HCT116 (cell line): ENCODE measurements at regions not wholly inside any gene's neighbourhood (a gene's known extent, or its start where the extent isn't known, plus 50 kb on each side); places are given as distances from the start of the nearest gene placed in this dataset.

Source experiments
- ATAC-seq: fragments of 200-7000 bp; cut with Tn5 transposase; 2 replicates; pipeline ENCODE4 v1.9.1; 2020; ENCODE audit warnings: mild to moderate bottlenecking, moderate library complexity
- BruUV-seq: library from RNA; stranded (reverse); fragments of 400-500 nt; replicated peaks from 2 replicates; lab custom pipeline; 2021; lab: Mats Ljungman, UMichigan
- CTCF ChIA-PET: fragments of 300-600 bp; sonication (Branson Sonifier 250); formaldehyde crosslinking; loops from one replicate; lab custom pipeline; 2021; ENCODE audit warnings: antibody characterized with exemption; lab: Charles Lee
- POLR2A ChIA-PET: fragments of 300-600, 350-600 bp; sonication (Branson Sonifier 250); formaldehyde crosslinking; loops from one replicate; lab custom pipeline; 2021; ENCODE audit warnings: antibody characterized with exemption; lab: Charles Lee
- RAD21 ChIA-PET, 2 experiments: fragments of 300-600 bp; sonication (Branson Sonifier 250); formaldehyde crosslinking; loops; one replicate each; lab custom pipeline; 2023; ENCODE audit warnings: low total read pairs in 2 of 2; ENCODE audit not compliant: uncharacterized antibody in 2 of 2, unreplicated experiment in 2 of 2, low non-redundant PET in 1 of 2; lab: Charles Lee
- DNase-seq: peaks from one replicate; pipeline ENCODE4 v3.0.0-alpha.2; 2010; ENCODE audit warnings: low read depth, low spot score
- H2AFZ ChIP-seq: fragments of 200-600 bp; shearing (Covaris generic), sonication (generic); 2 replicates; pipeline ENCODE4 v1.6.1; 2017; ENCODE audit warnings: low read depth, mixed run types, mixed read lengths, antibody characterized with exemption, low read length; ENCODE audit not compliant: poor library complexity, severe bottlenecking
- H3K27ac ChIP-seq: 2 replicates; pipeline ENCODE4 v1.5.1; 2012; ENCODE audit warnings: low read depth, low read length
- H3K27me3 ChIP-seq: fragments of 200-600 bp; sonication (generic); 2 replicates; pipeline ENCODE4 v1.6.1; 2016; ENCODE audit warnings: mixed run types, low read length, mixed read lengths; ENCODE audit not compliant: insufficient read depth
- H3K36me3 ChIP-seq, 2 experiments: fragments of 200-500 bp in 1 of 2; fragments of 200-600 bp in 1 of 2; sonication (Bioruptor generic) in 1 of 2; sonication (generic) in 1 of 2; 2 replicates each; pipeline versions ENCODE4 v1.5.1 to v1.6.1; 2014 to 2016; ENCODE audit warnings: low read length in 2 of 2, inconsistent platforms in 1 of 2, mixed read lengths in 1 of 2, mixed run types in 1 of 2; ENCODE audit not compliant: insufficient read depth in 2 of 2, control insufficient read depth in 1 of 2
- H3K4me1 ChIP-seq, 2 experiments: fragments of 200-600 bp in 1 of 2; sonication (generic) in 1 of 2; 2 replicates each; pipeline versions ENCODE4 v1.5.1 to v1.6.1; 2012 to 2017; ENCODE audit warnings: low read length in 2 of 2, inconsistent platforms in 1 of 2, mild to moderate bottlenecking in 1 of 2, mixed read lengths in 1 of 2, mixed run types in 1 of 2, moderate library complexity in 1 of 2; ENCODE audit not compliant: insufficient read depth in 2 of 2, control insufficient read depth in 1 of 2
- H3K4me2 ChIP-seq: fragments of 200-600 bp; sonication (generic); 2 replicates; pipeline ENCODE4 v1.6.1; 2017; ENCODE audit warnings: mixed run types, low read length, mixed read lengths
- H3K4me3 ChIP-seq, 2 experiments: fragments of 200-600 bp in 1 of 2; sonication (generic) in 1 of 2; replicated peaks in 1 of 2; 2 replicates each; pipeline ENCODE4 v1.5.1; 2011 to 2016; ENCODE audit warnings: low read length in 2 of 2, control low read depth in 1 of 2, low read depth in 1 of 2, mild to moderate bottlenecking in 1 of 2, mixed read lengths in 1 of 2, mixed run types in 1 of 2
- H3K79me2 ChIP-seq: fragments of 200-600 bp; sonication (generic); 2 replicates; pipeline ENCODE4 v1.6.1; 2017; ENCODE audit warnings: mild to moderate bottlenecking, mixed run types, low read length, moderate library complexity, mixed read lengths; ENCODE audit not compliant: insufficient read depth
- H3K9ac ChIP-seq: fragments of 200-600 bp; sonication (generic); 2 replicates; pipeline ENCODE4 v1.6.1; 2016; ENCODE audit warnings: low read length, mixed read lengths
- H3K9me2 ChIP-seq: fragments of 200-600 bp; sonication (generic), shearing (Covaris generic); 2 replicates; pipeline ENCODE4 v1.6.1; 2017; ENCODE audit warnings: mixed run types, mild to moderate bottlenecking, moderate library complexity; ENCODE audit not compliant: insufficient read depth
- H3K9me3 ChIP-seq, 2 experiments: fragments of 200-500 bp in 1 of 2; fragments of 200-600 bp in 1 of 2; sonication (Bioruptor generic) in 1 of 2; sonication (generic) in 1 of 2; 2 replicates each; pipeline ENCODE4 v1.6.1; 2014 to 2017; ENCODE audit warnings: low read length in 2 of 2, mixed read lengths in 2 of 2, inconsistent platforms in 1 of 2, low read depth in 1 of 2, mild to moderate bottlenecking in 1 of 2, mixed run types in 1 of 2, moderate library complexity in 1 of 2; ENCODE audit not compliant: control insufficient read depth in 1 of 2, insufficient read depth in 1 of 2
- H4K20me1 ChIP-seq: fragments of 200-600 bp; sonication (generic), shearing (Covaris generic); 2 replicates; pipeline ENCODE4 v1.6.1; 2017; ENCODE audit warnings: mixed run types, mild to moderate bottlenecking, moderate library complexity; ENCODE audit not compliant: insufficient read depth
- CBX3 ChIP-seq: IDR thresholded peaks from 2 replicates; pipeline ENCODE4 v1.6.1; 2012; ENCODE audit warnings: low read depth
- CEBPB ChIP-seq: IDR thresholded peaks from 2 replicates; pipeline ENCODE4 v1.6.1; 2012; ENCODE audit warnings: low read depth
- CTCF ChIP-seq, 3 experiments: fragments of 200-600 bp in 1 of 3; sonication (generic) in 1 of 3; IDR thresholded peaks in 2 of 3; conservative IDR thresholded peaks in 1 of 3; 2 replicates each; pipeline ENCODE4 v1.5.1; 2012 to 2017; ENCODE audit warnings: low read depth in 2 of 3, low read length in 2 of 3, antibody characterized with exemption in 1 of 3, borderline replicate concordance in 1 of 3, control low read depth in 1 of 3, mild to moderate bottlenecking in 1 of 3, mixed read lengths in 1 of 3, mixed run types in 1 of 3, moderate library complexity in 1 of 3; ENCODE audit not compliant: insufficient read depth in 1 of 3
- EGR1 ChIP-seq: IDR thresholded peaks from 2 replicates; pipeline ENCODE4 v1.6.1; 2012; ENCODE audit warnings: low read depth
- ELF1 ChIP-seq: IDR thresholded peaks from 2 replicates; pipeline ENCODE4 v1.6.1; 2012; ENCODE audit warnings: low read depth, borderline replicate concordance
- EZH2 ChIP-seq: fragments of 200-600 bp; sonication (generic); IDR thresholded peaks from 2 replicates; pipeline ENCODE4 v1.6.1; 2017; ENCODE audit warnings: antibody characterized with exemption, mixed run types
- EZH2phosphoT487 ChIP-seq: fragments of 200-600 bp; IDR thresholded peaks from 2 replicates; pipeline ENCODE4 v1.6.1; 2018; ENCODE audit warnings: antibody characterized with exemption, borderline replicate concordance
- FOSL1 ChIP-seq: IDR thresholded peaks from 2 replicates; pipeline ENCODE4 v1.6.1; 2012; ENCODE audit warnings: low read depth
- MAX ChIP-seq: IDR thresholded peaks from 2 replicates; pipeline ENCODE4 v1.6.1; 2012
- POLR2AphosphoS5 ChIP-seq: IDR thresholded peaks from 2 replicates; pipeline ENCODE4 v1.6.1; 2011; ENCODE audit warnings: mild to moderate bottlenecking, low read depth, low read length, moderate library complexity
- RAD21 ChIP-seq: IDR thresholded peaks from 2 replicates; pipeline ENCODE4 v1.6.1; 2012; ENCODE audit warnings: low read depth, mild to moderate bottlenecking
- REST ChIP-seq: IDR thresholded peaks from 2 replicates; pipeline ENCODE4 v1.6.1; 2012; ENCODE audit warnings: low read depth
- SIN3A ChIP-seq: IDR thresholded peaks from 2 replicates; pipeline ENCODE4 v1.6.1; 2012; ENCODE audit warnings: low read depth
- SRF ChIP-seq: IDR thresholded peaks from 2 replicates; pipeline ENCODE4 v1.6.1; 2012; ENCODE audit warnings: low read depth
- TCF7L2 ChIP-seq: IDR thresholded peaks from 2 replicates; pipeline ENCODE4 v1.7.0; 2011; ENCODE audit warnings: borderline replicate concordance, inconsistent platforms; ENCODE audit not compliant: insufficient read depth, insufficient read length; ENCODE audit errors: extremely low read depth
- YY1 ChIP-seq: IDR thresholded peaks from 2 replicates; pipeline ENCODE4 v1.6.1; 2011; ENCODE audit warnings: low read length, low read depth, moderate library complexity, mild to moderate bottlenecking; ENCODE audit not compliant: insufficient replicate concordance; ENCODE audit errors: extremely low read depth
- ZBTB33 ChIP-seq: IDR thresholded peaks from 2 replicates; pipeline ENCODE4 v1.6.1; 2011; ENCODE audit warnings: mild to moderate bottlenecking, low read length, moderate library complexity; ENCODE audit not compliant: insufficient replicate concordance; ENCODE audit errors: extremely low read depth
- intact Hi-C: fragments of 100-400 bp; cut with micrococcal nuclease; formaldehyde crosslinking; loops from 2 replicates; pipeline ENCODE4 v1.10.0; 2022

- no peaks in the 10 kb centered on the region for H3K79me2 ChIP-seq
- ChIA-PET RAD21 (no interaction called here), POLR2A (no interaction called here), CTCF (no interaction called here)
- H3K4me2 ChIP-seq, result no peak overlapping the region
- H3K4me3 ChIP-seq, result no peak overlapping the region
- H4K20me1 ChIP-seq, result no peaks in the 10 kb centered on the region
- no peak for DNase-seq
- no peak for ATAC-seq
- H3K4me1 ChIP-seq, result no peaks in the 10 kb centered on the region
- H3K27ac ChIP-seq, result no peak overlapping the region
- no peaks in the 10 kb centered on the region for H3K9me3 ChIP-seq
- intact Hi-C loops, result no loop called here
- peaks cover 8% of the 10 kb centered on the region; the same call in 1 of the 2 replicates for H3K27me3 ChIP-seq
- no peak overlapping the region for H2AFZ ChIP-seq
- no peaks in the 10 kb centered on the region for H3K9me2 ChIP-seq
- TF ChIP-seq SRF (no peak), CBX3 (no peak), EZH2 (no peak), YY1 (no peak), FOSL1 (no peak), REST (no peak), TCF7L2 (no peak), POLR2AphosphoS5 (no peak), ELF1 (no peak), SIN3A (no peak), EZH2phosphoT487 (no peak), MAX (no peak), EGR1 (no peak), CEBPB (no peak), CTCF (IDR thresholded peaks at IDR 0.05 in 2 of 3, conservative IDR thresholded peaks at IDR 0.05 in 1 of 3; ENCODE audit: borderline replicate concordance in 1 of 3, insufficient read depth in 1 of 3, low read depth in 2 of 3, low read length in 2 of 3) (no peak), ZBTB33 (no peak), RAD21 (no peak)
- H3K36me3 ChIP-seq, result no peaks in the 10 kb centered on the region
- no peak overlapping the region for H3K9ac ChIP-seq
- no TSS peak for BruUV-seq
Measured at GRCh38 chr15:81843226-81843625, 202.6 kb downstream of the MEX3B start.
